NCI-H524 treated with DMSO at 0.1 percent for 48 hours (cell line): ENCODE measurements at regions not wholly inside any gene's neighbourhood (a gene's known extent, or its start where the extent isn't known, plus 50 kb on each side); places are given as distances from the start of the nearest gene placed in this dataset.
"Not testable (repeated sequence)": the region's sequence is repeated elsewhere in the genome, so short reads cannot be mapped to it uniquely, and the experiment has no call there.

Experiments used
- DNase-seq: peaks from one replicate; lab custom pipeline; 2025; lab: John Stamatoyannopoulos, UW

- DNase-seq: no peak
These were observed 150.6 kb upstream of the UBE2E3 start for GRCh38 chr2:180829836-180830235.

GRCh38 chr2:180829261-180829660 lies 151.1 kb upstream of the UBE2E3 start:
- no peak for DNase-seq

DNA sequence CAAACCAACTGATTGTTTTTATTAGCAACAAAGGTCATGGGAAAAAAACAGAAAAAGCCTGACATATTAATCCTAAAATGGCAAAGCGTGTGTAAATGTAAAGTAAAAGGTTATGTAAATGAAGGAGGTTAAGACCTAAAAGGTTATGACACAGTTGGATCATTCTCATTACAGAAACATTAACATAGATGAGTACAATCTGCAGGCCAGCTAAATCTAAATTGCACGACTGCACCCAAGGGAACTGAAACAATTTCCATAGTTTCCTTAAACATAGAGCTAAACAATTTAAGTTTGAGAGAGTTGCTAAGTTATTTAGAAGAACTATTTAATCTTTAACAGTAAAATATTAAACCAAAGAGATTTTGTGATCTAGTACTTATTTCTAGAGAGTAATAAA lies 151.6 kb upstream of the UBE2E3 start:
- DNase-seq: no peak

DNA sequence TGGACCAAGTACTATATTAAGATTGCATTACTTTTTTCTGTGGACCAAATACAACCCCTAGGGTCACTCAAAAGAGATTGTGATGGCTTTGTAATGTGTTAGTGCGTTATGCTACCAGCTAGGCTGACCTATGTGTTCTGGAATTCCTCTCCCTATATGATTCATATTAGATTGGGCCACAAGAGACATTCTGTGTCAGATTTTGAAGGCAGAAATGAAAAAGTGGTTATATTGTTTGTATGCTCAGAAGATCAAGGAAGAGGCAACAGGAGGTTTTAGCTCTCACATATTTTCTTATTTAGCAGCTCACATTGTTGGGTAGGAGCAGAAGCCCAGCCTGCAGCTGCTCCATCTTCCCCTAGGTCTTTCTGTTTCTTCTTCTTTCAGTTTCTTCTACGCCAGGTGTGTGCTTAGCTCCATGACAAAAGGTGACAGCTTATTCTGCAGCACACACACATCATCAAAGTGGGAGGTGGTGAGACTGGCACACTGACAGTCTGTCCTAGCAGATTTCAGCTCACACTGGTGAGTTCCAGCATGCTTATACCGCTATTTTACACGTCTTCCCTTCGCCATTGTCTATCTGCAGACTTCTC lies 156.8 kb upstream of the UBE2E3 start:
- no peak for DNase-seq

DNA sequence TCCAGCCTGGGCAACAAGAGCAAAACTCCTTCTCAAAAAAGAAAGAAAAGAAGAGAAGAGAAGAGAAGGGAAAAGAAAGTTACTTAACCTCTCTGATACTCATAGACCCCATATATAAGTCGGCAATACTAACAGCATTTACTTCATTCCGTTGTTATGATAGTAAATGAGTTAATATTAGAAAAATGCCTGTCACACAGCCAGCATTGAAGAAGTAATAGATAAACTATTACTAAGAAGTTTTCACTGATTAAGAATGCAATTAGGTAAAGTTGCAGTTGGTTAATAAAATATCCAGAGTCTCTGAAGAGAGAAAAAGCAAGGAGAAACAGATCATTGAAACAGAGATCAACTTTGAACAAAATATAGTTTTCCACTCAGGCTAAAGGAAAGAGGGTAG lies 161.3 kb upstream of the UBE2E3 start:
- DNase-seq: no peak

DNA sequence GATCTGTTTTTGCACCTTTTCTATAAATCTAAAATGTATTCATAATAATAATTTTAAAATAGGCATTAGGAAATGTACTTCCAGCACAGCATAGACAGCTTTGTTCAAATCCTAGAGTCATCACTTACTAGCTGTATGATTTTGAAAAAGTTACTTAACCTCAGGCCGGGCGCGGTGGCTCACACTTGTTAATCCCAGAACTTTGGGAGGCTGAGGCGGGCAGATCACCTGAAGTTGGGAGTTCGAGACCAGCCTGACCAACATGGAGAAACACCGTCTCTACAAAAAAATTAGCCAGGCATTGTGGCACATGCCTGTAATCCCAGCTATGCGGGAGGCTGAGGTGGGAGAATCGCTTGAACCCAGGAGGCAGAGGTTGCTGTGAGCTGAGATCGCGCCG lies 161.7 kb upstream of the UBE2E3 start:
- DNase-seq: not testable (repeated sequence)

- DNase-seq: no peak
These were observed 181.3 kb upstream of the UBE2E3 start for GRCh38 chr2:180799141-180799540.

GRCh38 chr2:180790891-180791290 lies 189.5 kb upstream of the UBE2E3 start:
- DNase-seq: no peak

GRCh38 chr2:180787330-180787729 lies 193.1 kb upstream of the UBE2E3 start:
- DNase-seq: no peak

GRCh38 chr2:180781276-180781675 lies 199.1 kb upstream of the UBE2E3 start:
- DNase-seq: no peak

GRCh38 chr2:180778291-180778690 lies 202.1 kb upstream of the UBE2E3 start:
- DNase-seq: no peak

DNA sequence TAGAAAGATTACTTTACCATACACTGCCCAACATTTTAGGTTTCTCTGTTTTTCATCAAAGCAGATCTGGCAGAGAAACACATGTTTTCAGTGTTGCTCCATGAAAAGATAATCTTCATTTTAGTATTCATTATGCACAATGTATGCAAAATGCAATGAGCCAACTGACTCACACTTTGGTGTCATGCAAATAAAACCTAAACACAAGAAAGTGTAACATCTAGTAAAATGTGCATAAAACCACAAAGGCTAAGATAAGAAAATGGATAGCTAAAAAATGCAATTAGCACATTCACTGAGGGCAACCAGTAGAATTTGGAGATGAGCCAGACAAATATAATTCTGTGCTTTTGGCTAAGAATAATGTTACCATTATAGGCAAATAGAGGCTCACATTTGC lies 203.5 kb upstream of the UBE2E3 start:
- no peak for DNase-seq

DNA sequence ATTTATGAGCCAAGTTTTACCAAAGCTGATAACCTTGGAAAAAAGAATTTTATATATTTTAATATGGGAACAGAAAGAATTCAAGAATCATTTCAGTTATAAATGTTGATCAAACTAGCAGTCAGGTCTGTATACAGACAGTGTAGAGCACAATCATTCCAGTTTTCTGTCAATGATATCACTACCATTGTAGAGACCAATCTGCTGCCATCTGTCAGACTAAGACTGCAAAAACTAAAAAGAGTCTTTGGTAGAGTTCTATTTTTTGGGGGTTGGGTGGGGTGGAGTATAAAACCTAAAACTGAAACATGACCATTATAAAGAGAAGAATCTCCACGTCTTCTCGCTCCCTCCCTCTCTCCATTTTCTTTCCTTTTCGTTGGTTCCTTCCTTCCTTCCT lies 204.7 kb upstream of the UBE2E3 start:
- DNase-seq: no peak

- DNase-seq: not testable (repeated sequence)
These were observed 215.1 kb upstream of the UBE2E3 start for GRCh38 chr2:180765316-180765715.

DNA sequence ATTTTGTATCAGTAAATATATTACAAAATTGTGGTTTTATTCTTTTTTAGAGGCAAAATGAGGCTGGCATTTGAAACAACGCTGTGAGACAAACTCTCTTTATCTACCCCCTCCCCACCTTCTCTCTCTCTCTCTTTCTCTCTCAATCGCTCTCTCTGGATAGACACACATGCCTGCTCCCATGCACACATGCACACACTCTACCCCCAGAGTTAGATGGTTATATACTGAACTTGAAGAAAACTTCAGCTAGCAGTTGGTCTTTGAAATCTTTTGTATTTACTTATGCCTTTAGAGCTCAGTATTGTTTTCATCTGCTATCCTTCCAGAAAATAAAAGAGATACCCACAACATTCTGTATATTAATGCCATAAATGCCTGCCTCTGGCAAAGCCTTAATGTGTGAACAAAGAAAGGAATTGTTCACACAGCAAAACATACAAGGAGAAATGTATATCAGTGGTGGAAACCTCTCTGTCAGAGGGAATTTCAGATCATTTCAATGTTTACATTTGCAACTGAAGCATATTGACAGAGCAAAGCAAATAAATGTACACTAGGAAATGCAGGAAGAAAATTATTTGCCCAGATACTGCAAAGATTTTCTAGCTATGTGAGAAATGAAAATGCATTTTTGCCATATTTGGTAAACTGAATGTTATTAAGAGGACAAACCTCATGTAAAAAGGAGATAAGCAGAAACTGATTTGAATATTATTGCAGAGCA lies 217.0 kb upstream of the UBE2E3 start:
- no peak for DNase-seq

- DNase-seq: no peak
These were observed 219.2 kb upstream of the UBE2E3 start for GRCh38 chr2:180761224-180761623.

DNA sequence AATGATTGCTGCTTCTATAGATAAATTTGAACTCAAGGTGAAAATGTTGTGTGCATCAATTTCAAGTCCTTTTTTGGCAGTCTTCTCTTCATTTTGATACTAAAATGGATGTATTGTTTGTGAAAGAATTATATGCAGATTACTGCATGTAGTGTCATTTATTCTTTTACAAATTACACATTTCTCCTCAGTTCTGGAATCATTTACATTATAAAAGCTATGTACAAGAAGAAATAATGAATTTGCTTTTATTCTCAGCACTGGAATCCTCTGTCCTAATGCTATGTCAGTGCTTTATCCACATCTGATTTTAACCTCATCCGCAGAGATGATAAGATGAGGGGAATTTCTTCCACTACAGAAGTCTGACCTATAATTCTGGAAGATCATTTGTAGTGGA lies 220.8 kb upstream of the UBE2E3 start:
- no peak for DNase-seq

DNA sequence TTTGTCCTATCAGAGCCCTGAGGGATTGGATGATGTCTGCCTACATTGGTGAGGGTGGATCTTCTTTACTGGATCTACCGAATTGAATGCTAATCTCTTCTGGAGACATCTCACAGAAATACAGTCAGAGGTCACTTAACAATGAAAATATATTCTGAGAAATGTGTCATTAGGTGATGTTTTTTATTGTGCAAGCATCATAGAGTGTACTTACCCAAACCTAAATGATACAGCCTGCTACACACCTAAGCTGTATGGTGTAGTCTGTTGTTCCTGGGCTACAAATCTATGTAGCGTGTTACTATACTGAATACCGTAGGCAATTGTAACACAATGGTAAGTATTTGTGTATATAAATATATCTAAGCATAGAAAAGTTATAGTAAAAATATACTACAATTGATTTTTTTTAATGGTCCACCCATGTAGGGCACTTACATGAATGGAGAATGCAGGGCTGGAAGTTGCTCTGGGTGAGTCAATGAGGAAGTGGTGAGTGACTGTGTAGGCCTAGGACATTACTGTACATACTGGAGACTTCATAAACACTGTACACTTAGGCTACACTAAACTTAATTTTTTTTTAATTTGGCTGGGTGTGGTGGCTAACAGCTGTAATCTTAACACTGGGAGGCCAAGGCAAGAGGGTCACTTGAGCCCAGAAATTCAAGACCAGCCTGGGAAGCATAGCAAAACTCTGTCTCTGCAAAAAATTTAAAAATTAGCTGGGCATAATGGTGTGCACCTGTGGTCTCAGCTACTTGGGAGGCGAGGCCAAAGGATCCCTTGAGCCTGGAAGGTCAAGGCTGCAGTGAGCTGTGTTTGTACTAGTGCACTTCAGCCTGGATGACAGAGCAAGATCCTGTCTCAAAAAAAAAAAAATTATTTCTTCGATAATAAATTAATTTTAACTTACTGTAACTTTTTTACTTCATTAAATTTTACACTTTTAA lies 226.3 kb upstream of the UBE2E3 start:
- DNase-seq: no peak

DNA sequence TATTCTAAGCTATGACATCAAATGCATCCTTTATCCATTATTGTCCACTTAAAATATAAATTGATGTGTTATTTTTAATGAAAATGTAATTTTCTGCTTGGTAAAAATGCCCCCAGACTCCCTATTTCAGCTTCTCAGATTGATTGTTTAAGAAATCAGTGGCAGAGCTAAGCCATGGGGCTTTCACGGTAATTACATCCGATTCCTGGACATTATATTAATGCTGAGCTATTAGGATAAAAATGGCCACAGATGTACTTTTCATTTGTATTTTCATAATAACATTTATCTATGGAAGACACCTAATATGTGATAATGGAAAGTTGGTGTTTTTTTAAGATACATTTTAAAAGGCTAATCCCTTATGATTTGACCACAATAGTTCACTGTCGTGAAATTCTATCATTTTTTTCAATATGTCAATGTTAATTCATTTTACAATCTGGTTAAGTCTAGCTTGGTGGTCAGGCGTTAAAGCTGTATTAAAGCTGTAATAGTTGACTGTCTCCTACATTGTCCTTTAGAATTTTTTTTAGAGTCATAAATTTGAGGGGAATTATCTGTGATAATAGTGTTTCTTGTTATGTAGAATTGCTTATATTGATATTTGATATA lies 229.0 kb upstream of the UBE2E3 start:
- no peak for DNase-seq

GRCh38 chr2:180747728-180748127 lies 232.7 kb upstream of the UBE2E3 start:
- no peak for DNase-seq

DNA sequence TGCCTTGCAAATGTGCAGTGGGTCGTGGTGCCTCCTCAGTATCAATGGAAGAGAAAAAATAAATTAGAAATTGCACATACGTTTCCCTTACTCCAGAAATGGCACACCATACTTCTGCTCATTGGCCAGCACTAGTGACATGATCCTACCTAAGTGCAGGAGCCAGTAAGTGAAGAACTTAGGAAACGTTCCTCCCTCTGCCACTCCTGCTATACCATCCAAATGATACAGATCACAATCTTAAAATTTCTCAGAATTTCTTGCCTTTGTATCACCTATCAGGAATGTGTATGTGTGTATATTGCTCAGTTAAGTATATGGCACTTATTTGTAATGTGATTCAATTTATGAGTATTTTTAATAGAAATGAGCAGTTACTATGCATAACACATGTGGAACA lies 237.0 kb upstream of the UBE2E3 start:
- DNase-seq: no peak

DNA sequence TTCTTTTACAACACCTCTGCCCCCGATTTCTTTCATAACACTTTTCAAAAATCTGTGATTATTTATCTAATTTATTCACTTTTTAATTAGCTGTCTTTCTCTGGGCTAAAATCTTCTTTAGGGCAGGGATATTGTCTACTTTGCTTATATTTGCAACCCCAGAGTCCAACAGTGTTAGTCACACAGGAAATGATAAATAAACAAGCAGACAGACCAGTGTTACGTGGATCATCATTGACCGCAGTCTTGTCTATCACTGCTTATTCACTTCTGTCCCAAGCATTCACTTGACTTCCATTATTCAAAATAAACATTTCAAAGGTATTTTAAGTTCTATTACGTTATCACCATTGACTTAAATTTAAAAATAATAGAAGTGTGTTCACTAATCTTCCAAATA lies 237.6 kb upstream of the UBE2E3 start:
- DNase-seq: no peak
